GM13976 (cell line): ENCODE measurements at regions not wholly inside any gene's neighbourhood (a gene's known extent, or its start where the extent isn't known, plus 50 kb on each side); places are given as distances from the start of the nearest gene placed in this dataset.

Source experiments
- DNase-seq: peaks from one replicate; pipeline ENCODE4 v3.0.0; 2012; ENCODE audit warnings: low spot score
- in situ Hi-C: fragments of 300-500 bp; cut with MboI; formaldehyde crosslinking; loops from one replicate; pipeline ENCODE4 v1.12.0; 2022; ENCODE audit warnings: low sequenced_read_pairs, mixed read lengths, inconsistent platforms; ENCODE audit not compliant: unreplicated experiment
- TF ChIP-seq, protein P1 (sequence below): IDR thresholded peaks from 2 replicates; pipeline ENCODE4 v1.5.1; 2012; ENCODE audit warnings: borderline replicate concordance, mild to moderate bottlenecking; ENCODE audit not compliant: insufficient read depth; ENCODE audit errors: extremely low read depth, missing control alignments, control extremely low read depth

DNA sequence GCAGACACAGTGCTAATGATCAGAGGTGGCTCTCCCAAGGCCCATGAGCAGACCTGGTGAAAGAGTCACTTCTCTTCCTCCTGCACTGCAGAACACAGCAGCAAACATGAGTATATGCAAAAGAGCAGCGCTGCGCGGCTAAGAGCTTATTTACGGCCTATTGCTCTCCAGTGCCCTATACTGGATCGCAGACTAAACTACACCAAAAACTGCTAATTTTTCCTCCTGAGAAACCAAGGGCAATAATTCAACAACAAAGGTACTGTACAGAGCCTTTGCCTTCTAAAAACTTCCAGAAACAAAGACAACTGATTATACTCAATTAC lies 702.5 kb downstream of the ARAP2 start:
- in situ Hi-C loops = no loop called here
- no peak for DNase-seq
- TF ChIP-seq, protein P1, sequence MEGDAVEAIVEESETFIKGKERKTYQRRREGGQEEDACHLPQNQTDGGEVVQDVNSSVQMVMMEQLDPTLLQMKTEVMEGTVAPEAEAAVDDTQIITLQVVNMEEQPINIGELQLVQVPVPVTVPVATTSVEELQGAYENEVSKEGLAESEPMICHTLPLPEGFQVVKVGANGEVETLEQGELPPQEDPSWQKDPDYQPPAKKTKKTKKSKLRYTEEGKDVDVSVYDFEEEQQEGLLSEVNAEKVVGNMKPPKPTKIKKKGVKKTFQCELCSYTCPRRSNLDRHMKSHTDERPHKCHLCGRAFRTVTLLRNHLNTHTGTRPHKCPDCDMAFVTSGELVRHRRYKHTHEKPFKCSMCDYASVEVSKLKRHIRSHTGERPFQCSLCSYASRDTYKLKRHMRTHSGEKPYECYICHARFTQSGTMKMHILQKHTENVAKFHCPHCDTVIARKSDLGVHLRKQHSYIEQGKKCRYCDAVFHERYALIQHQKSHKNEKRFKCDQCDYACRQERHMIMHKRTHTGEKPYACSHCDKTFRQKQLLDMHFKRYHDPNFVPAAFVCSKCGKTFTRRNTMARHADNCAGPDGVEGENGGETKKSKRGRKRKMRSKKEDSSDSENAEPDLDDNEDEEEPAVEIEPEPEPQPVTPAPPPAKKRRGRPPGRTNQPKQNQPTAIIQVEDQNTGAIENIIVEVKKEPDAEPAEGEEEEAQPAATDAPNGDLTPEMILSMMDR = no peak

DNA sequence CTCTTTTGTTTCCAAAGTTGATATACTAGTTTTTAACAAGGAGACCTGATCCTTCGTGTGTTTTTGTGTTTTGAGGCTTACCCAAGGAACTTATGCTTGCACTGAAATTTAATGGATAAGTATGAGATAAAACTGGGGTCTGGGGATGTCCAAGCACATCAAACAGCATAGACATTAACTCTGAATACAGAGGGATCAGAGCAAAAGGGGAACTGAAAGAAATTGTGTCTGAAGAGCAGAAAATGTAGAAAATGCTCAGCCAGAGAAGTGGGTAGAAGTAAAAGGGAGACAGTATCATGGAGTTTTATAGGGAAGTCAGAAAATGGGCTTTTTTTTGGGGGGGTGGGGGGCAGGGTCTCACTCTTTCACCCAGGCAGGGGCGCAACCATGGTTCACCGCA lies 695.4 kb downstream of the ARAP2 start:
- TF ChIP-seq, protein P1 = no peak

DNA sequence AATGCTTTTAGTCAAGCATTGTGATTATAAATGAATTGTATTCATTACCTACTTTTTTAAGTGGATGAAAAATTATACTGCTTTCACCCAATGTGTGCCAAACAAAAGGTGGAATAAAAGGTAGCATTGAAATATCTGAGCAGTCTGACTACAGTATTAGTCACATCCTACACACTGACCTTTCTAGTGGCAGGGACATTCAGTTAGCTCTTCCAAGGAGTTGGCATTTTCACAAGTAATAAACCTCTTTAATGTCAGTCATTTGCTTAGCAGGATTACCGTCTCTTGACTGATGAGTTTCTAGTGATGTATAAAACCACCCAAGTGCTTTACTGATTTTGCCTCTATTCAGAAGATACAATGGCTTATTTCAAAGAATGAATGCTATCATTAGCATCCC lies 687.9 kb downstream of the ARAP2 start:
- in situ Hi-C loops = no loop called here
- TF ChIP-seq, protein P1 = no peak
- no peak for DNase-seq

More for the DNA sequence above, 695.4 kb downstream of the ARAP2 start:
- in situ Hi-C loops = no loop called here
- no peak for DNase-seq

DNA sequence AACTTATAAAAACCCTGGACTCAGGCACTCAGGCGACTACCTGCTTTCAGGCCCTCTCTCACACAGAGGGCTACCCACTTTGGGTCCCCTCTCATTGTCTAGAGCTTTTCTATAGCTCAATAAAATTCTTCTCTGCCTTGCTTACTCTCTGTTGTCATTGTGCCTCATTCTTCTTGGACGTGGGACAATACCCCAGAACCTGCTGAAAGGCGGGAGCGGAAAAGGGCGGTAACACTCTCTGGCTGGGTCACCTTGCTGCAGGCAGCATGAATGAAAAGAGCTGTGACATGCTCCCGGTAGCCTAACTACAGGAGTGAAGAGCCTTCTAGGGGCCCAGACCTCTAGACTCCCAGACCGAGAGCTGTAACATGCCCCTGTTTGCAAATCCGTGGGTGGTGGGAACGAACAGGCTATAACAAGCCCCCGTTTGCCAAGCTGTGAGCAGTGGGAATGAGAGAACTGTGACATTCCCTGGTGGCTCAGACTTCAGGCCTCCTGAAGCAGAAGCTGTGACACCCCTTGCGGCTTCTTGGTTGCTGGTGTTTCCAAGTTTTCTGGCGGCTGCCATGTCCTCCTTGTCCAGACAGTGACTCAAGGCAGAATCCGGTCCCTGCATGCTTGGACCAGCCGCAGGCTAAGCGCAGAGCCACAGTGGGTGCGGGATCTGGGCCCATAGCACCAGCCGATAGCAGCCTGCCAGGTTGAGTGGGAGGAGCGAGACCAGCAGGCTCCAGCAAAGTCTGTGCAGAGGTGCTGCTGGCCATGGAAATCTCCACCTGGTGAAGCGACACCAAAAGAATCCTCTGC lies 684.6 kb downstream of the ARAP2 start:
- no peak for DNase-seq
- TF ChIP-seq, protein P1 = no peak
- in situ Hi-C loops = no loop called here

DNA sequence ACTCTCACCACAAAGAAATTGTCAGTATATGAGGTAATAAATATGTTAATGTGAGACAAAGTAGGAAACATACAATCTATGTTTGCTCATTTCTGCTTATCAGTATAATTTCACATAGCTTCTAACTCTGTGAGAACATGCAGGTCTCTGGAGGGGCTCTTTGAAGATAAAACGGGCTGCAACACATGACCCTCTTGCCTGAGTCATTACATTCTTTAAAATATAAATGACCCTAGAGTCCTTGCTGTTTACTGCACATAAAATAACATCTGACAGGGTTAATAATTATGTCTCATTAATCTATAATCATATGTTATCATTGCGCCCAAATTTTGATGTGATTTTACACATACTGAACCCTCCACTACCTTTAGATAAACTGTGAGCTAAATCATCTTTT lies 681.5 kb downstream of the ARAP2 start:
- in situ Hi-C loops = no loop called here
- no peak for DNase-seq
- TF ChIP-seq, protein P1 = no peak

DNA sequence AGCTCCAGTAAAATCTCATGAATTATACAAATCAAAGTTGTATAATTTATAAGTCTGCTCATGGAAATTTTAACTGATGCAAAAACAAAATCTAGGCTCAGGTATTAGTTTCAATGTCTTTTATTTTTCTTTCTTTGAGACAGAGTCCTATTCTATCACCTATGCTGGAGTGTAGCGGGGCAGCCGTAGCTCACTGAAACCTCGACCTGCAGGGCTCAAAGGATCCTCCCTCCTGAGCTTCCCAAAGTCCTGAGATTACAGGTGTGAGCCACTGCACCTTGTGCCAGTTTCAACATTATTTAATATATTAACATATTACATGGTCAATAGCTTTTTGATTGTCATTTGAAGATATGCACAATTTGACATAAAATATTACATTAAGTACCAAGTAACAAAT lies 678.7 kb downstream of the ARAP2 start:
- TF ChIP-seq, protein P1 = no peak
- DNase-seq = no peak
- in situ Hi-C loops = no loop called here
